ENCODE measurements at regions not wholly inside any gene's neighbourhood (a gene's known extent, or its start where the extent isn't known, plus 50 kb on each side); places are given as distances from the start of the nearest gene placed in this dataset.

- no peak overlapping the region for H4K5ac ChIP-seq (ENCODE audit: low read depth, low read length)
- H3K4me1 ChIP-seq (ENCODE audit: control insufficient read depth, insufficient read depth, low read length) = peaks cover 1% of the 10 kb centered on the region; the same call in 1 of the 2 replicates
- ChIA-PET POLR2A (ENCODE audit: unreplicated experiment) (interaction anchor here (0.8 kb wide), 1 partner anchor 214 kb away, joined by 3 read pairs; the partner anchor contains the start of gene GULP1), CTCF (no interaction called here)
- no peak overlapping the region for H2BK15ac ChIP-seq (ENCODE audit: low read depth, low read length)
- DNase-seq (no peak), ATAC-seq (ENCODE audit: low read depth) (no peak)
- WGBS, 2 experiments (ENCODE audit: extremely low coverage in 2 of 2, insufficient read length in 1 of 2) = 67% methylated on average over 1 of the region's 4 CpGs; no CpG with 5 or more reads in 1 of the 2 experiments
- H3K9me1 ChIP-seq (ENCODE audit: insufficient read depth, low read length) = no peaks in the 10 kb centered on the region; the same call in 1 of the 2 replicates
- no peak overlapping the region for H3K27ac ChIP-seq (ENCODE audit: insufficient read depth, low read length)
- H3K4me3 ChIP-seq (ENCODE audit: insufficient read depth, low read depth, low read length) = no peak overlapping the region
- H3K4ac ChIP-seq (ENCODE audit: low read depth, low read length) = peak overlapping the region; percentile 18; the same call in 1 of the 2 replicates
- H2AK5ac ChIP-seq (ENCODE audit: low read depth, low read length) = peak overlapping the region; percentile 54; the same call in 1 of the 2 replicates
- H3K9ac ChIP-seq (ENCODE audit: low read depth, low read length) = no peak overlapping the region
- peaks cover 5% of the 10 kb centered on the region; the same call in 1 of the 2 replicates for H3K9me3 ChIP-seq (ENCODE audit: control insufficient read depth, insufficient read depth, low read length)
- BruUV-seq (replicated peaks) = no TSS peak
- H3K23ac ChIP-seq (ENCODE audit: low read depth, low read length) = no peak overlapping the region
- peak overlapping the region; percentile 56; the same call in 1 of the 2 replicates for H3K18ac ChIP-seq (ENCODE audit: low read depth, low read length)
- peaks cover 1% of the 10 kb centered on the region; the same call in 1 of the 2 replicates for H3K27me3 ChIP-seq (ENCODE audit: control insufficient read depth, insufficient read depth, low read length)
- H2AK9ac ChIP-seq (replicated peaks; ENCODE audit: low read depth, low read length, poor library complexity) = no peak overlapping the region
- intact Hi-C loops (cut with micrococcal nuclease) = loop anchor here (10.0 kb wide), 1 partner anchor 426 kb away; no protein-coding TSS in a partner anchor
- H2BK120ac ChIP-seq (ENCODE audit: low read depth, low read length) = no peak overlapping the region
- H2BK5ac ChIP-seq (ENCODE audit: low read depth, low read length, poor library complexity, severe bottlenecking) = no peak overlapping the region
- H2AFZ ChIP-seq (replicated peaks; ENCODE audit: low read length, poor library complexity) = no peak overlapping the region
- dilution Hi-C loops (cut with HindIII; ENCODE audit: low sequenced_read_pairs, unreplicated experiment) = no loop called here
- peak overlapping the region; percentile 43; the same call in 1 of the 2 replicates for H2BK20ac ChIP-seq (ENCODE audit: low read depth, low read length)
- no peak overlapping the region for H3K14ac ChIP-seq (replicated peaks; ENCODE audit: low read depth, low read length)
- in situ Hi-C loops (cut with MboI; ENCODE audit: low sequenced_read_pairs) = no loop called here
- H3K56ac ChIP-seq (ENCODE audit: extremely low read depth, insufficient read depth, low read length) = no peak overlapping the region
- no peaks in the 10 kb centered on the region for H4K20me1 ChIP-seq (ENCODE audit: insufficient read depth, low read length)
- H4K8ac ChIP-seq (ENCODE audit: low read depth in 2 of 2, low read length in 2 of 2) = 0 out of 4 replicates have a peak overlapping the region, but pooled peaks of 1 of the 2 experiments have one; percentile 7
- H4K91ac ChIP-seq (ENCODE audit: insufficient read depth, low read depth, low read length) = no peak overlapping the region
- no peak for TF ChIP-seq RFX5 (IDR thresholded peaks at IDR 0.05; ENCODE audit: low read depth, low read length)
- TF ChIP-seq RAD21 (IDR thresholded peaks at IDR 0.05; ENCODE audit: low read length) = no peak
- TF ChIP-seq POLR2A (IDR thresholded peaks at IDR 0.05; ENCODE audit: low read depth, low read length) = no peak
- TF ChIP-seq, protein P1, sequence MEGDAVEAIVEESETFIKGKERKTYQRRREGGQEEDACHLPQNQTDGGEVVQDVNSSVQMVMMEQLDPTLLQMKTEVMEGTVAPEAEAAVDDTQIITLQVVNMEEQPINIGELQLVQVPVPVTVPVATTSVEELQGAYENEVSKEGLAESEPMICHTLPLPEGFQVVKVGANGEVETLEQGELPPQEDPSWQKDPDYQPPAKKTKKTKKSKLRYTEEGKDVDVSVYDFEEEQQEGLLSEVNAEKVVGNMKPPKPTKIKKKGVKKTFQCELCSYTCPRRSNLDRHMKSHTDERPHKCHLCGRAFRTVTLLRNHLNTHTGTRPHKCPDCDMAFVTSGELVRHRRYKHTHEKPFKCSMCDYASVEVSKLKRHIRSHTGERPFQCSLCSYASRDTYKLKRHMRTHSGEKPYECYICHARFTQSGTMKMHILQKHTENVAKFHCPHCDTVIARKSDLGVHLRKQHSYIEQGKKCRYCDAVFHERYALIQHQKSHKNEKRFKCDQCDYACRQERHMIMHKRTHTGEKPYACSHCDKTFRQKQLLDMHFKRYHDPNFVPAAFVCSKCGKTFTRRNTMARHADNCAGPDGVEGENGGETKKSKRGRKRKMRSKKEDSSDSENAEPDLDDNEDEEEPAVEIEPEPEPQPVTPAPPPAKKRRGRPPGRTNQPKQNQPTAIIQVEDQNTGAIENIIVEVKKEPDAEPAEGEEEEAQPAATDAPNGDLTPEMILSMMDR (conservative IDR thresholded peaks at IDR 0.05; ENCODE audit: low read depth, low read length) = no peak
- TF ChIP-seq SMC3 (IDR thresholded peaks at IDR 0.05; ENCODE audit: low read depth, low read length) = no peak
- no peak overlapping the region for H3K4me2 ChIP-seq (ENCODE audit: low read depth, low read length)
- H3K79me1 ChIP-seq (ENCODE audit: low read depth in 1 of 2, low read length in 2 of 2) = no peaks in the 10 kb centered on the region
- H3K36me3 ChIP-seq (ENCODE audit: control insufficient read depth, insufficient read depth, low read length) = no peaks in the 10 kb centered on the region
Measured at GRCh38 chr2:188078534-188078933, 213.1 kb upstream of the GULP1 start.
